ENCODE measurements at regions not wholly inside any gene's neighbourhood (a gene's known extent, or its start where the extent isn't known, plus 50 kb on each side); places are given as distances from the start of the nearest gene placed in this dataset.
A peak's percentile ranks its signal among the peaks of the same experiment; 100 is the strongest.

- peak overlapping the region; percentile 50 for H2AK9ac ChIP-seq (replicated peaks; ENCODE audit: low read depth, low read length, poor library complexity)
- H3K56ac ChIP-seq (ENCODE audit: extremely low read depth, insufficient read depth, low read length), result no peak overlapping the region
- peaks cover 6% of the 10 kb centered on the region; the same call in 1 of the 2 replicates for H3K9me3 ChIP-seq (ENCODE audit: control insufficient read depth, insufficient read depth, low read length)
- ATAC-seq (ENCODE audit: low read depth) (no peak; the same call in 1 of the 2 replicates), DNase-seq (no peak)
- no peak overlapping the region for H4K5ac ChIP-seq (ENCODE audit: low read depth, low read length)
- no peaks in the 10 kb centered on the region for H3K79me1 ChIP-seq (ENCODE audit: low read depth in 1 of 2, low read length in 2 of 2)
- no peak overlapping the region for H3K4ac ChIP-seq (ENCODE audit: low read depth, low read length)
- intact Hi-C loops (cut with micrococcal nuclease) (no loop called here), dilution Hi-C loops (cut with HindIII; ENCODE audit: low sequenced_read_pairs, unreplicated experiment) (no loop called here), in situ Hi-C loops (cut with MboI; ENCODE audit: low sequenced_read_pairs) (no loop called here)
- no peak overlapping the region for H2BK20ac ChIP-seq (ENCODE audit: low read depth, low read length)
- H3K4me2 ChIP-seq (ENCODE audit: low read depth, low read length), result no peak overlapping the region
- no peaks in the 10 kb centered on the region for H4K20me1 ChIP-seq (ENCODE audit: insufficient read depth, low read length)
- no peak overlapping the region for H3K18ac ChIP-seq (ENCODE audit: low read depth, low read length)
- H2AFZ ChIP-seq (replicated peaks; ENCODE audit: low read length, poor library complexity), result no peak overlapping the region
- WGBS, 2 experiments (ENCODE audit: extremely low coverage in 2 of 2, insufficient read length in 1 of 2), result 15% methylated on average over 5 of the region's 21 CpGs; no CpG with 5 or more reads in 1 of the 2 experiments
- BruUV-seq (replicated peaks), result no TSS peak
- no peak overlapping the region for H2BK120ac ChIP-seq (ENCODE audit: low read depth, low read length)
- no peak overlapping the region for H4K8ac ChIP-seq (ENCODE audit: low read depth in 2 of 2, low read length in 2 of 2)
- H3K9ac ChIP-seq (ENCODE audit: low read depth, low read length), result no peak overlapping the region
- ChIA-PET POLR2A (ENCODE audit: unreplicated experiment) (no interaction called here), CTCF (interaction anchor here (0.7 kb wide), 1 partner anchor 102 kb away, joined by 6 read pairs; no protein-coding TSS in a partner anchor)
- no peak overlapping the region; the same call in 1 of the 2 replicates for H2AK5ac ChIP-seq (ENCODE audit: low read depth, low read length)
- no peak overlapping the region for H3K14ac ChIP-seq (replicated peaks; ENCODE audit: low read depth, low read length)
- no peak overlapping the region for H2BK15ac ChIP-seq (ENCODE audit: low read depth, low read length)
- no peak overlapping the region for H2BK5ac ChIP-seq (ENCODE audit: low read depth, low read length, poor library complexity, severe bottlenecking)
- H3K23ac ChIP-seq (ENCODE audit: low read depth, low read length), result no peak overlapping the region
- peaks cover 11% of the 10 kb centered on the region; the same call in 1 of the 2 replicates for H3K27me3 ChIP-seq (ENCODE audit: control insufficient read depth, insufficient read depth, low read length)
- TF ChIP-seq RCOR1 (IDR thresholded peaks at IDR 0.05; ENCODE audit: insufficient replicate concordance, low read length) (no peak), MXI1 (IDR thresholded peaks at IDR 0.05; ENCODE audit: borderline replicate concordance, low read depth, low read length) (no peak)
- TF ChIP-seq, protein P1, sequence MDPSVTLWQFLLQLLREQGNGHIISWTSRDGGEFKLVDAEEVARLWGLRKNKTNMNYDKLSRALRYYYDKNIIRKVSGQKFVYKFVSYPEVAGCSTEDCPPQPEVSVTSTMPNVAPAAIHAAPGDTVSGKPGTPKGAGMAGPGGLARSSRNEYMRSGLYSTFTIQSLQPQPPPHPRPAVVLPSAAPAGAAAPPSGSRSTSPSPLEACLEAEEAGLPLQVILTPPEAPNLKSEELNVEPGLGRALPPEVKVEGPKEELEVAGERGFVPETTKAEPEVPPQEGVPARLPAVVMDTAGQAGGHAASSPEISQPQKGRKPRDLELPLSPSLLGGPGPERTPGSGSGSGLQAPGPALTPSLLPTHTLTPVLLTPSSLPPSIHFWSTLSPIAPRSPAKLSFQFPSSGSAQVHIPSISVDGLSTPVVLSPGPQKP (IDR thresholded peaks at IDR 0.05; ENCODE audit: borderline replicate concordance, low read depth, low read length), result no peak
- no peaks in the 10 kb centered on the region; the same call in 1 of the 2 replicates for H3K4me1 ChIP-seq (ENCODE audit: control insufficient read depth, insufficient read depth, low read length)
- no peaks in the 10 kb centered on the region for H3K36me3 ChIP-seq (ENCODE audit: control insufficient read depth, insufficient read depth, low read length)
- no peak overlapping the region for H3K27ac ChIP-seq (ENCODE audit: insufficient read depth, low read length)
- no peak overlapping the region for H3K4me3 ChIP-seq (ENCODE audit: insufficient read depth, low read depth, low read length)
- H4K91ac ChIP-seq (ENCODE audit: insufficient read depth, low read depth, low read length), result no peak overlapping the region
- H3K9me1 ChIP-seq (ENCODE audit: insufficient read depth, low read length), result no peaks in the 10 kb centered on the region
Measured at GRCh38 chr10:132469197-132469884, 68.2 kb upstream of the INPP5A start.
